ENCODE measurements at regions not wholly inside any gene's neighbourhood (a gene's known extent, or its start where the extent isn't known, plus 50 kb on each side); places are given as distances from the start of the nearest gene placed in this dataset.

- ChIA-PET CTCF (ENCODE audit: partially characterized antibody) (no interaction called here), POLR2A (ENCODE audit: partially characterized antibody) (no interaction called here)
- H3K9me3 ChIP-seq (ENCODE audit: control insufficient read depth in 1 of 2, low read length in 2 of 2): no peaks in the 10 kb centered on the region
- H3K27ac ChIP-seq (ENCODE audit: low read depth, low read length): no peak overlapping the region
- H3K36me3 Mint-ChIP-seq: no peaks in the 10 kb centered on the region
- H3K36me3 ChIP-seq (ENCODE audit: insufficient read depth, low read length): no peaks in the 10 kb centered on the region
- intact Hi-C loops (cut with micrococcal nuclease): no loop called here
- H3K4me3 Mint-ChIP-seq: no peak overlapping the region
- H3K4me3 ChIP-seq (ENCODE audit: low read length in 2 of 2): no peak overlapping the region
- H3K27me3 ChIP-seq (ENCODE audit: insufficient read depth, low read length): no peaks in the 10 kb centered on the region
- no peak for DNase-seq
- H3K27ac Mint-ChIP-seq: no peak overlapping the region
- H3K9me3 Mint-ChIP-seq: peaks cover 0 to 2% (median 0%) of the 10 kb centered on the region in 8 donors
- H3K4me1 ChIP-seq (ENCODE audit: insufficient read depth, low read length): no peaks in the 10 kb centered on the region
- no peaks in the 10 kb centered on the region for H3K27me3 Mint-ChIP-seq
- no peaks in the 10 kb centered on the region for H3K4me1 Mint-ChIP-seq
These were observed 237.7 kb downstream of the MZT1 start for GRCh38 chr13:72489751-72490150.

- H3K27ac Mint-ChIP-seq: no peak overlapping the region
- CTCF ChIA-PET (ENCODE audit: partially characterized antibody): no interaction called here
- POLR2A ChIA-PET (ENCODE audit: partially characterized antibody): no interaction called here
- no peaks in the 10 kb centered on the region for H3K9me3 ChIP-seq (ENCODE audit: control insufficient read depth in 1 of 2, low read length in 2 of 2)
- no peaks in the 10 kb centered on the region for H3K36me3 Mint-ChIP-seq
- no peaks in the 10 kb centered on the region for H3K36me3 ChIP-seq (ENCODE audit: insufficient read depth, low read length)
- H3K4me1 ChIP-seq (ENCODE audit: insufficient read depth, low read length): no peaks in the 10 kb centered on the region
- H3K27me3 ChIP-seq (ENCODE audit: insufficient read depth, low read length): no peaks in the 10 kb centered on the region
- H3K4me1 Mint-ChIP-seq: no peaks in the 10 kb centered on the region
- no peak for DNase-seq
- intact Hi-C loops (cut with micrococcal nuclease): no loop called here
- H3K9me3 Mint-ChIP-seq: peaks cover 0 to 7% (median 3%) of the 10 kb centered on the region in 8 donors
- no peaks in the 10 kb centered on the region for H3K27me3 Mint-ChIP-seq
- no peak overlapping the region for H3K4me3 ChIP-seq (ENCODE audit: low read length in 2 of 2)
- H3K27ac ChIP-seq (ENCODE audit: low read depth, low read length): no peak overlapping the region
- H3K4me3 Mint-ChIP-seq: no peak overlapping the region
These were observed 254.1 kb downstream of the MZT1 start for GRCh38 chr13:72473321-72473720.

- Histone ChIP-seq H3K4me1 (ENCODE audit: insufficient read depth, low read length) (no peaks in the 10 kb centered on the region), H3K9me3 (ENCODE audit: control insufficient read depth in 1 of 2, low read length in 2 of 2) (no peaks in the 10 kb centered on the region), H3K27ac (ENCODE audit: low read depth, low read length) (no peak overlapping the region), H3K27me3 (ENCODE audit: insufficient read depth, low read length) (no peaks in the 10 kb centered on the region), H3K4me3 (ENCODE audit: low read length in 2 of 2) (no peak overlapping the region), H3K36me3 (ENCODE audit: insufficient read depth, low read length) (no peaks in the 10 kb centered on the region)
- DNase-seq: no peak
- Mint-ChIP-seq H3K9me3 (peaks cover 0 to 12% (median 0%) of the 10 kb centered on the region in 8 donors), H3K27me3 (no peaks in the 10 kb centered on the region), H3K4me3 (no peak overlapping the region), H3K4me1 (no peaks in the 10 kb centered on the region), H3K36me3 (no peaks in the 10 kb centered on the region), H3K27ac (no peak overlapping the region)
- CTCF ChIA-PET (ENCODE audit: partially characterized antibody): no interaction called here
- intact Hi-C loops (cut with micrococcal nuclease): no loop called here
- POLR2A ChIA-PET (ENCODE audit: partially characterized antibody): no interaction called here
These were observed 257.5 kb downstream of the MZT1 start for GRCh38 chr13:72469906-72470305.

- H3K9me3 ChIP-seq (ENCODE audit: control insufficient read depth in 1 of 2, low read length in 2 of 2): no peaks in the 10 kb centered on the region
- ChIA-PET CTCF (ENCODE audit: partially characterized antibody) (no interaction called here), POLR2A (ENCODE audit: partially characterized antibody) (no interaction called here)
- Mint-ChIP-seq H3K9me3 (peaks cover 0 to 16% (median 0%) of the 10 kb centered on the region in 8 donors), H3K27ac (no peak overlapping the region), H3K4me3 (no peak overlapping the region), H3K27me3 (no peaks in the 10 kb centered on the region), H3K4me1 (no peaks in the 10 kb centered on the region), H3K36me3 (no peaks in the 10 kb centered on the region)
- intact Hi-C loops (cut with micrococcal nuclease): no loop called here
- no peak overlapping the region for H3K27ac ChIP-seq (ENCODE audit: low read depth, low read length)
- DNase-seq: no peak
- H3K4me1 ChIP-seq (ENCODE audit: insufficient read depth, low read length): no peaks in the 10 kb centered on the region
- no peaks in the 10 kb centered on the region for H3K36me3 ChIP-seq (ENCODE audit: insufficient read depth, low read length)
- H3K27me3 ChIP-seq (ENCODE audit: insufficient read depth, low read length): no peaks in the 10 kb centered on the region
- no peak overlapping the region for H3K4me3 ChIP-seq (ENCODE audit: low read length in 2 of 2)
These were observed 263.9 kb downstream of the MZT1 start for GRCh38 chr13:72463561-72463960.

- Histone ChIP-seq H3K27me3 (ENCODE audit: insufficient read depth, low read length) (no peaks in the 10 kb centered on the region), H3K4me3 (ENCODE audit: low read length in 2 of 2) (no peak overlapping the region), H3K9me3 (ENCODE audit: control insufficient read depth in 1 of 2, low read length in 2 of 2) (no peaks in the 10 kb centered on the region), H3K36me3 (ENCODE audit: insufficient read depth, low read length) (no peaks in the 10 kb centered on the region), H3K27ac (ENCODE audit: low read depth, low read length) (no peak overlapping the region), H3K4me1 (ENCODE audit: insufficient read depth, low read length) (no peaks in the 10 kb centered on the region)
- Mint-ChIP-seq H3K36me3 (no peaks in the 10 kb centered on the region), H3K4me3 (no peak overlapping the region), H3K27ac (no peak overlapping the region), H3K4me1 (no peaks in the 10 kb centered on the region), H3K27me3 (no peaks in the 10 kb centered on the region), H3K9me3 (peaks cover 0 to 9% (median 0%) of the 10 kb centered on the region in 8 donors)
- ChIA-PET CTCF (ENCODE audit: partially characterized antibody) (no interaction called here), POLR2A (ENCODE audit: partially characterized antibody) (no interaction called here)
- intact Hi-C loops (cut with micrococcal nuclease): no loop called here
- no peak for DNase-seq
These were observed 264.7 kb downstream of the MZT1 start for GRCh38 chr13:72462726-72463125.

GRCh38 chr13:72462166-72462565 lies 265.3 kb downstream of the MZT1 start:
- Histone ChIP-seq H3K9me3 (ENCODE audit: control insufficient read depth in 1 of 2, low read length in 2 of 2) (no peaks in the 10 kb centered on the region), H3K36me3 (ENCODE audit: insufficient read depth, low read length) (no peaks in the 10 kb centered on the region), H3K4me3 (ENCODE audit: low read length in 2 of 2) (no peak overlapping the region), H3K27me3 (ENCODE audit: insufficient read depth, low read length) (no peaks in the 10 kb centered on the region), H3K4me1 (ENCODE audit: insufficient read depth, low read length) (no peaks in the 10 kb centered on the region), H3K27ac (ENCODE audit: low read depth, low read length) (no peak overlapping the region)
- intact Hi-C loops (cut with micrococcal nuclease): no loop called here
- ChIA-PET CTCF (ENCODE audit: partially characterized antibody) (no interaction called here), POLR2A (ENCODE audit: partially characterized antibody) (no interaction called here)
- DNase-seq: no peak
- H3K4me3 Mint-ChIP-seq: no peak overlapping the region
- no peaks in the 10 kb centered on the region for H3K4me1 Mint-ChIP-seq
- no peaks in the 10 kb centered on the region for H3K27me3 Mint-ChIP-seq
- no peaks in the 10 kb centered on the region for H3K36me3 Mint-ChIP-seq
- H3K27ac Mint-ChIP-seq: no peak overlapping the region
- peaks cover 0 to 6% (median 0%) of the 10 kb centered on the region in 8 donors for H3K9me3 Mint-ChIP-seq

- no peaks in the 10 kb centered on the region for H3K36me3 ChIP-seq (ENCODE audit: insufficient read depth, low read length)
- CTCF ChIA-PET (ENCODE audit: partially characterized antibody): no interaction called here
- no peak overlapping the region for H3K4me3 ChIP-seq (ENCODE audit: low read length in 2 of 2)
- H3K36me3 Mint-ChIP-seq: no peaks in the 10 kb centered on the region
- H3K4me1 ChIP-seq (ENCODE audit: insufficient read depth, low read length): no peaks in the 10 kb centered on the region
- no peaks in the 10 kb centered on the region for H3K27me3 Mint-ChIP-seq
- intact Hi-C loops (cut with micrococcal nuclease): no loop called here
- POLR2A ChIA-PET (ENCODE audit: partially characterized antibody): no interaction called here
- no peaks in the 10 kb centered on the region for H3K9me3 ChIP-seq (ENCODE audit: control insufficient read depth in 1 of 2, low read length in 2 of 2)
- peaks cover 0 to 4% (median 0%) of the 10 kb centered on the region in 8 donors for H3K9me3 Mint-ChIP-seq
- no peaks in the 10 kb centered on the region for H3K4me1 Mint-ChIP-seq
- H3K27ac ChIP-seq (ENCODE audit: low read depth, low read length): no peak overlapping the region
- no peak overlapping the region for H3K27ac Mint-ChIP-seq
- no peak for DNase-seq
- H3K27me3 ChIP-seq (ENCODE audit: insufficient read depth, low read length): no peaks in the 10 kb centered on the region
- no peak overlapping the region for H3K4me3 Mint-ChIP-seq
These were observed 268.7 kb downstream of the MZT1 start for GRCh38 chr13:72458701-72459100.

GRCh38 chr13:72457151-72457550 lies 270.3 kb downstream of the MZT1 start:
- H3K36me3 Mint-ChIP-seq: no peaks in the 10 kb centered on the region
- no peak overlapping the region for H3K4me3 Mint-ChIP-seq
- Histone ChIP-seq H3K36me3 (ENCODE audit: insufficient read depth, low read length) (no peaks in the 10 kb centered on the region), H3K9me3 (ENCODE audit: control insufficient read depth in 1 of 2, low read length in 2 of 2) (no peaks in the 10 kb centered on the region), H3K27ac (ENCODE audit: low read depth, low read length) (no peak overlapping the region), H3K4me1 (ENCODE audit: insufficient read depth, low read length) (no peaks in the 10 kb centered on the region), H3K27me3 (ENCODE audit: insufficient read depth, low read length) (no peaks in the 10 kb centered on the region), H3K4me3 (ENCODE audit: low read length in 2 of 2) (no peak overlapping the region)
- ChIA-PET CTCF (ENCODE audit: partially characterized antibody) (no interaction called here), POLR2A (ENCODE audit: partially characterized antibody) (no interaction called here)
- H3K27ac Mint-ChIP-seq: no peak overlapping the region
- intact Hi-C loops (cut with micrococcal nuclease): no loop called here
- H3K27me3 Mint-ChIP-seq: no peaks in the 10 kb centered on the region
- no peak for DNase-seq
- no peaks in the 10 kb centered on the region for H3K4me1 Mint-ChIP-seq
- H3K9me3 Mint-ChIP-seq: peaks cover 0 to 4% (median 0%) of the 10 kb centered on the region in 8 donors

All from CD4-positive, alpha-beta memory T cell (primary cell).